Heart left ventricle (tissue), 13 donors: ENCODE measurements at regions not wholly inside any gene's neighbourhood (a gene's known extent, or its start where the extent isn't known, plus 50 kb on each side); places are given as distances from the start of the nearest gene placed in this dataset.

Experiments used
- POLR2A ChIP-seq, 2 donors: fragments of 450-650 bp; IDR thresholded peaks; one replicate each; pipeline ENCODE4 v1.6.1; 2017; ENCODE audit warnings: antibody characterized with exemption in 2 of 2, mild to moderate bottlenecking in 2 of 2, moderate library complexity in 2 of 2
- TF ChIP-seq, protein P1 (sequence below), 12 donors: fragments of 200-600 bp; sonication (generic) in 4 of 12; IDR thresholded peaks; one replicate each; pipeline versions ENCODE4 v1.5.0 to v1.8.0; 2018 to 2022; ENCODE audit warnings: antibody characterized with exemption in 12 of 12, mild to moderate bottlenecking in 5 of 12
- donor health status: ischemic (EF 13 %, LVEDD 7.1; RV severe dilation, severe dysfunction).
- donor health status: DM: no; HTN: yes; CAD: no.
- donor health status: DM: no; HTN: no; CAD: no.
- donor health status: ischemic (EF 25% LVEDD 6.9; RV normal size, moderate dysfunction).
- donor health status: ischemic (EF 25% LVEDD 5.7; RV mildly dilated, moderate dysfunction).
- donor health status: ischemic (EF 35%, LVEDD 5.7; RV mildly dilated, moderate dysfunction).
- donor health status: nonischemic (EF 11% LVEDD 7.7; RV severe dilation, severe dysfunction).
- donor health status: DM: yes; HTN: yes; CAD: no.
- donor health status: PGD.
- donor health status: ischemic (EF 29% LVEDD 5.4; RV normal size, mild dysfunction).
- donor health status: nonischemic (EF 23%, LVEDD 6.1; RV moderate dilation, normal function).

DNA sequence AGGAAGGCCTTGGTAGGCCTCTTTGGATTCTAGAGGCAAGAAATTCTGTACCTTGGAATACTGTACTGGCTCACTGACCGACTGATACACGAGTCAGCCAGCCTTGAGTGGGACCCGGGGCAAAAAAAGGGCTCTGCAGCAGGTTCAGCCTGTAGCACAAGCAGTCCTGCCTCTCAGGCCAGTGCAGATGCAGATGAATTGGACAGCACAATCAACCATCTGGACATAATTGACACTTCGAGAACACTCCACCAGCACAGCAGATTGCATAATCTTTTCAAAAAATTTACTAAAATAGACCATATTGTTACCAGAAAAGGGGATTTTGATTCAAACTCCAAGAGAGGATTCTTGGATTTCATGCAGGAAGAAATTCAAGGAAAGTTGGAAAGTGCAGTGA is 241.6 kb downstream of the RPIA start:
- TF ChIP-seq, protein P1, sequence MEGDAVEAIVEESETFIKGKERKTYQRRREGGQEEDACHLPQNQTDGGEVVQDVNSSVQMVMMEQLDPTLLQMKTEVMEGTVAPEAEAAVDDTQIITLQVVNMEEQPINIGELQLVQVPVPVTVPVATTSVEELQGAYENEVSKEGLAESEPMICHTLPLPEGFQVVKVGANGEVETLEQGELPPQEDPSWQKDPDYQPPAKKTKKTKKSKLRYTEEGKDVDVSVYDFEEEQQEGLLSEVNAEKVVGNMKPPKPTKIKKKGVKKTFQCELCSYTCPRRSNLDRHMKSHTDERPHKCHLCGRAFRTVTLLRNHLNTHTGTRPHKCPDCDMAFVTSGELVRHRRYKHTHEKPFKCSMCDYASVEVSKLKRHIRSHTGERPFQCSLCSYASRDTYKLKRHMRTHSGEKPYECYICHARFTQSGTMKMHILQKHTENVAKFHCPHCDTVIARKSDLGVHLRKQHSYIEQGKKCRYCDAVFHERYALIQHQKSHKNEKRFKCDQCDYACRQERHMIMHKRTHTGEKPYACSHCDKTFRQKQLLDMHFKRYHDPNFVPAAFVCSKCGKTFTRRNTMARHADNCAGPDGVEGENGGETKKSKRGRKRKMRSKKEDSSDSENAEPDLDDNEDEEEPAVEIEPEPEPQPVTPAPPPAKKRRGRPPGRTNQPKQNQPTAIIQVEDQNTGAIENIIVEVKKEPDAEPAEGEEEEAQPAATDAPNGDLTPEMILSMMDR (IDR thresholded peaks at IDR 0.05) = no peak
- no peak for TF ChIP-seq POLR2A (IDR thresholded peaks at IDR 0.05)
